K562 (cell line): ENCODE measurements at regions not wholly inside any gene's neighbourhood (a gene's known extent, or its start where the extent isn't known, plus 50 kb on each side); places are given as distances from the start of the nearest gene placed in this dataset.

Source experiments
- ATAC-seq: fragments of 200-7000 bp; cut with Tn5 transposase; 3 replicates; pipeline ENCODE4 v1.9.1; 2020; ENCODE audit warnings: moderate library complexity
- BruUV-seq: library from RNA; stranded (reverse); fragments of 400-500 nt; replicated peaks from 2 replicates; lab custom pipeline; 2021; lab: Mats Ljungman, UMichigan
- CTCF ChIA-PET: fragments of 300-600 bp; formaldehyde crosslinking; extraction: SDS; loops from one replicate; lab custom pipeline; 2021; ENCODE audit warnings: low intra/inter-chr PET ratio; lab: Yijun Ruan, JAX
- POLR2A ChIA-PET: fragments of 300-600, 350-650 bp; sonication (Branson Sonifier 250); formaldehyde crosslinking; extraction: SDS; loops from one replicate; lab custom pipeline; 2021; ENCODE audit warnings: antibody characterized with exemption, inconsistent platforms; lab: Yijun Ruan, JAX
- DNase-seq, 4 experiments: peaks; one replicate each; pipeline versions ENCODE4 v3.0.0 to v3.0.0-alpha.2; 2011 to 2018; ENCODE audit warnings: low spot score in 3 of 4, mixed read lengths in 3 of 4; ENCODE audit errors: extremely low read depth in 1 of 4
- FAIRE-seq: peaks from 2 replicates; lab custom pipeline; 2011; peaks lifted over from hg19 to GRCh38; lab: Jason Lieb, UNC
- H2AFZ ChIP-seq: 2 replicates; pipeline ENCODE4 v1.6.0; 2011; ENCODE audit warnings: low read depth, low read length, control low read depth, inconsistent platforms
- H3K27ac ChIP-seq: fragments of 200-600 bp; 3 replicates; pipeline ENCODE4 v1.8.0; 2011; ENCODE audit warnings: low read depth, mild to moderate bottlenecking, control low read depth, inconsistent platforms, low read length, moderate library complexity, mixed read lengths; ENCODE audit errors: extremely low read depth
- H3K27me3 ChIP-seq, 2 experiments: fragments of 300-600 bp in 1 of 2; 2 replicates in 1 of 2; 3 replicates in 1 of 2; pipeline versions ENCODE4 v1.6.0 to v1.8.0; 2011; ENCODE audit warnings: inconsistent platforms in 2 of 2, low read length in 2 of 2, mild to moderate bottlenecking in 1 of 2, mixed read lengths in 1 of 2, moderate library complexity in 1 of 2; ENCODE audit not compliant: control insufficient read depth in 2 of 2, insufficient read depth in 2 of 2
- H3K36me3 ChIP-seq: fragments of 300-600 bp; 3 replicates; pipeline ENCODE4 v1.8.0; 2011; ENCODE audit warnings: mild to moderate bottlenecking, low read length, inconsistent platforms; ENCODE audit not compliant: control insufficient read depth, insufficient read depth
- H3K4me1 ChIP-seq, 2 experiments: fragments of 200-600 bp in 1 of 2; replicated peaks in 1 of 2; 2 replicates in 1 of 2; 3 replicates in 1 of 2; pipeline versions ENCODE4 v1.5.1 to v1.8.0; 2011; ENCODE audit warnings: inconsistent platforms in 2 of 2, low read length in 2 of 2, mild to moderate bottlenecking in 1 of 2, mixed read lengths in 1 of 2, moderate library complexity in 1 of 2; ENCODE audit not compliant: control insufficient read depth in 2 of 2, insufficient read depth in 2 of 2
- H3K4me2 ChIP-seq: 2 replicates; pipeline ENCODE4 v1.6.1; 2011; ENCODE audit warnings: low read length, control low read depth, inconsistent platforms, mixed read lengths; ENCODE audit not compliant: insufficient read depth
- H3K4me3 ChIP-seq: fragments of 200-600 bp; sonication (generic), shearing (Covaris generic); 2 replicates; pipeline ENCODE4 v1.5.1; 2016; ENCODE audit warnings: control low read depth, inconsistent platforms
- H3K79me2 ChIP-seq: fragments of 200-600 bp; 3 replicates; pipeline ENCODE4 v1.8.0; 2011; ENCODE audit warnings: low read length, inconsistent platforms; ENCODE audit not compliant: control insufficient read depth, insufficient read depth
- H3K9ac ChIP-seq, 2 experiments: 2 replicates each; pipeline versions ENCODE4 v1.6.0 to v1.6.1; 2011; ENCODE audit warnings: low read depth in 2 of 2, low read length in 2 of 2, control low read depth in 1 of 2, inconsistent platforms in 1 of 2, mild to moderate bottlenecking in 1 of 2, mixed read lengths in 1 of 2; ENCODE audit not compliant: insufficient read depth in 1 of 2
- H3K9me1 ChIP-seq: one replicate; pipeline ENCODE4 v1.6.0; 2011; ENCODE audit warnings: inconsistent platforms, mild to moderate bottlenecking, low read length, moderate library complexity; ENCODE audit not compliant: control insufficient read depth, insufficient read depth
- H3K9me3 ChIP-seq: replicated peaks from 2 replicates; pipeline ENCODE4 v1.5.1; 2011; ENCODE audit warnings: low read depth, low read length, inconsistent platforms; ENCODE audit not compliant: control insufficient read depth, insufficient read depth
- H4K20me1 ChIP-seq: replicated peaks from 2 replicates; pipeline ENCODE4 v1.6.1; 2011; ENCODE audit warnings: low read length, inconsistent platforms, mixed read lengths; ENCODE audit not compliant: control insufficient read depth, insufficient read depth
- ARID1B ChIP-seq: fragments of 450-650 bp; IDR thresholded peaks from 2 replicates; pipeline ENCODE4 v1.6.1; 2016; ENCODE audit warnings: antibody characterized with exemption, mild to moderate bottlenecking, inconsistent platforms
- ARNT ChIP-seq, 2 experiments: fragments of 450-650 bp; IDR thresholded peaks; 2 replicates each; pipeline ENCODE4 v1.6.1; 2016; ENCODE audit warnings: mild to moderate bottlenecking in 1 of 2
- C11orf30 ChIP-seq: fragments of 450-650 bp; IDR thresholded peaks from 2 replicates; pipeline ENCODE4 v1.6.1; 2016; ENCODE audit warnings: low read depth, mild to moderate bottlenecking
- ESRRA ChIP-seq: fragments of 450-650 bp; IDR thresholded peaks from 2 replicates; pipeline ENCODE4 v1.6.1; 2014; ENCODE audit warnings: low read depth, mild to moderate bottlenecking, moderate library complexity, borderline replicate concordance
- JUNB ChIP-seq: fragments of 450-650 bp; formaldehyde crosslinking; conservative IDR thresholded peaks from 2 replicates; pipeline ENCODE4 v1.4.0; 2020; ENCODE audit warnings: mild to moderate bottlenecking
- NFATC3 ChIP-seq: fragments of 450-650 bp; IDR thresholded peaks from 2 replicates; pipeline ENCODE4 v1.6.1; 2017; ENCODE audit warnings: mild to moderate bottlenecking
- POLR2A ChIP-seq: fragments of 450-650 bp; conservative IDR thresholded peaks from 2 replicates; pipeline ENCODE4 v1.6.1; 2016
- POLR3A ChIP-seq: IDR thresholded peaks from 2 replicates; pipeline ENCODE4 v1.6.1; 2011; ENCODE audit warnings: borderline replicate concordance, mild to moderate bottlenecking, moderate library complexity; ENCODE audit not compliant: insufficient read length, insufficient read depth; ENCODE audit errors: extremely low read depth
- PRMT5 ChIP-seq: sonication (generic); formaldehyde crosslinking; IDR thresholded peaks from 2 replicates; pipeline ENCODE4 v1.5.0; 2020; ENCODE audit warnings: missing genetic modification reagents
- RB1 ChIP-seq: fragments of 450-650 bp; IDR thresholded peaks from 2 replicates; pipeline ENCODE4 v1.6.1; 2017; ENCODE audit warnings: low read depth, mild to moderate bottlenecking
- RFX7 ChIP-seq: fragments of 250-450 bp; sonication (Bioruptor Pico); IDR thresholded peaks from 2 replicates; pipeline ENCODE4 v1.5.1; 2021; ENCODE audit warnings: mild to moderate bottlenecking
- SFPQ ChIP-seq: fragments of 200-400 bp; formaldehyde crosslinking; IDR thresholded peaks from 2 replicates; pipeline ENCODE4 v1.6.1; 2017; ENCODE audit warnings: mild to moderate bottlenecking, low read depth, low read length, moderate library complexity
- ZBTB9 ChIP-seq: fragments of 450-650 bp; formaldehyde crosslinking; IDR thresholded peaks from 2 replicates; pipeline ENCODE4 v1.4.0; 2020; ENCODE audit warnings: mild to moderate bottlenecking, moderate library complexity
- ZKSCAN8 ChIP-seq: fragments of 200-800 bp; sonication (Bioruptor generic); IDR thresholded peaks from 2 replicates; pipeline ENCODE4 v1.6.1; 2016; ENCODE audit warnings: missing genetic modification characterization, missing compliant biosample characterization
- ZNF217 ChIP-seq: sonication (generic); formaldehyde crosslinking; IDR thresholded peaks from 2 replicates; pipeline ENCODE4 v1.8.0; 2022; ENCODE audit warnings: mild to moderate bottlenecking, missing genetic modification reagents
- ZNF584 ChIP-seq: fragments of 200-800 bp; sonication (Bioruptor generic); IDR thresholded peaks from 2 replicates; pipeline ENCODE4 v1.6.1; 2016; ENCODE audit warnings: low read depth, mild to moderate bottlenecking, missing genetic modification characterization, missing compliant biosample characterization
- ZNF586 ChIP-seq: fragments of 450-650 bp; formaldehyde crosslinking; conservative IDR thresholded peaks from 2 replicates; pipeline ENCODE4 v1.4.0; 2020; ENCODE audit warnings: mild to moderate bottlenecking, moderate library complexity
- ZNF592 ChIP-seq: fragments of 450-650 bp; IDR thresholded peaks from 2 replicates; pipeline ENCODE4 v1.6.1; 2017; ENCODE audit warnings: antibody characterized with exemption, mild to moderate bottlenecking
- ZNF764 ChIP-seq: fragments of 250-450 bp; sonication (Bioruptor Pico); IDR thresholded peaks from 2 replicates; pipeline ENCODE4 v1.4.0; 2020; ENCODE audit warnings: low read depth, mild to moderate bottlenecking, moderate library complexity
- WGBS: fragments of 100-300 bp; shearing (Covaris generic); methylation state at CpG from one replicate; pipeline ENCODE4 v1.1.6; 2016; ENCODE audit warnings: low coverage, mixed read lengths; ENCODE audit not compliant: insufficient coverage; ENCODE audit errors: missing lambda C conversion rate; 5-methylcytosine and 5-hydroxymethylcytosine counted together
- in situ Hi-C: fragments of 300-500 bp; cut with MboI; formaldehyde crosslinking; loops from 4 replicates; pipeline ENCODE4 v1.15.0; 2018; ENCODE audit warnings: inconsistent platforms, mixed read lengths
- intact Hi-C: fragments of 100-400 bp; cut with micrococcal nuclease; formaldehyde crosslinking; loops from 2 replicates; pipeline ENCODE4 v1.14.2; 2022

- H3K9ac ChIP-seq, result no peak overlapping the region
- FAIRE-seq (no peak), ATAC-seq (no peak), DNase-seq (no peak)
- H3K27me3 ChIP-seq, result peaks cover 33 to 57% of the 10 kb centered on the region in 2 experiments; a peak in 4 of 5 replicates
- no peak overlapping the region for H3K4me3 ChIP-seq
- H3K4me1 ChIP-seq, result no peaks in the 10 kb centered on the region
- no peaks in the 10 kb centered on the region for H3K79me2 ChIP-seq
- no peaks in the 10 kb centered on the region for H4K20me1 ChIP-seq
- no peaks in the 10 kb centered on the region for H3K9me1 ChIP-seq
- H2AFZ ChIP-seq, result no peak overlapping the region
- ChIA-PET CTCF (no interaction called here), POLR2A (no interaction called here)
- intact Hi-C loops, result no loop called here
- H3K36me3 ChIP-seq, result no peaks in the 10 kb centered on the region
- no peak overlapping the region for H3K27ac ChIP-seq
- in situ Hi-C loops, result no loop called here
- no peaks in the 10 kb centered on the region for H3K9me3 ChIP-seq
- 0% methylated on average over 1 of the region's 1 CpG for WGBS
- no peak overlapping the region for H3K4me2 ChIP-seq
- BruUV-seq, result no TSS peak
- TF ChIP-seq ZNF584 (CRISPR knock-in tag) (no peak), RB1 (no peak), ESRRA (no peak), ZBTB9 (CRISPR knock-in tag) (no peak), JUNB (no peak), ZNF592 (no peak), SFPQ (no peak), ARID1B (no peak), C11orf30 (no peak), ZKSCAN8 (CRISPR knock-in tag) (no peak), NFATC3 (no peak), ARNT (IDR thresholded peaks at IDR 0.05) (no peak), ZNF586 (no peak), POLR2A (no peak), ZNF217 (CRISPR knock-in tag) (no peak), ZNF764 (CRISPR knock-in tag) (no peak), POLR3A (no peak), PRMT5 (no peak), RFX7 (no peak)
Measured at GRCh38 chr6:169382735-169383134, 129.1 kb upstream of the THBS2 start.
